GM12891 (cell line): ENCODE measurements at regions not wholly inside any gene's neighbourhood (a gene's known extent, or its start where the extent isn't known, plus 50 kb on each side); places are given as distances from the start of the nearest gene placed in this dataset.

Source experiments
- PAX5 ChIP-seq: IDR thresholded peaks from 2 replicates; pipeline ENCODE4 v1.6.1; 2011; ENCODE audit warnings: low read length, moderate library complexity, mild to moderate bottlenecking; ENCODE audit not compliant: insufficient read depth, severe bottlenecking
- POLR2A ChIP-seq: IDR thresholded peaks from 2 replicates; pipeline ENCODE4 v1.6.1; 2011; ENCODE audit warnings: low read depth, low read length, control low read depth
- POLR2AphosphoS5 ChIP-seq: IDR thresholded peaks from 2 replicates; pipeline ENCODE4 v1.6.1; 2011; ENCODE audit warnings: low read depth, low read length, control low read depth
- TAF1 ChIP-seq: IDR thresholded peaks from 2 replicates; pipeline ENCODE4 v1.6.1; 2011; ENCODE audit warnings: low read depth, low read length, control low read depth

- no peak for TF ChIP-seq TAF1
- no peak for TF ChIP-seq PAX5
- no peak for TF ChIP-seq POLR2A
- no peak for TF ChIP-seq POLR2AphosphoS5
These were observed 168.3 kb downstream of the PIK3R1 start for GRCh38 chr5:68383888-68384310.
